GM18873 (cell line): ENCODE measurements at regions not wholly inside any gene's neighbourhood (a gene's known extent, or its start where the extent isn't known, plus 50 kb on each side); places are given as distances from the start of the nearest gene placed in this dataset.
"Not testable (repeated sequence)": the region's sequence is repeated elsewhere in the genome, so short reads cannot be mapped to it uniquely, and the experiment has no call there.

Experiments
- ATAC-seq: cut with Tn5 transposase; IDR thresholded peaks from one replicate; pipeline ENCODE4 v1.9.1; 2021; ENCODE audit warnings: mild to moderate bottlenecking, moderate library complexity, moderate number of reproducible peaks; ENCODE audit not compliant: unreplicated experiment, low FRiP score

DNA sequence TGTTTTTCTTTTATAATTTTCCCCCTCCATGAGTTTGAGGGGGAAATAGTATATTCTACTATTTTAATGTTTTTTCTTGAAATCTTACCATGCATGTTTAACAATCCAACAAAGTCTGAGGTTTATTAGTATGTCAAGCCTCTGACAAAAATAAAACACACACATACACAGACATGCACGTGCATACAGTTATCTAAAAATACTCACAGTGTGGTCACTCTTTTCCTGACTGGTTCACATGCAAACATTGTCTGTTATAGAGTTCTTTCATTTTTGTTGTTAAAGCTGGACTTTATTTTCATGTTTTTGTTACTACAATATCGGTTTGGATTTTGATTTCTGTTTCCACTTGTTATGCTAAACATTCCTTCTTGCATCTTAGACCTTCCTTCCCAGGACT lies 236.6 kb downstream of the MFSD1 start:
- no peak for ATAC-seq

DNA sequence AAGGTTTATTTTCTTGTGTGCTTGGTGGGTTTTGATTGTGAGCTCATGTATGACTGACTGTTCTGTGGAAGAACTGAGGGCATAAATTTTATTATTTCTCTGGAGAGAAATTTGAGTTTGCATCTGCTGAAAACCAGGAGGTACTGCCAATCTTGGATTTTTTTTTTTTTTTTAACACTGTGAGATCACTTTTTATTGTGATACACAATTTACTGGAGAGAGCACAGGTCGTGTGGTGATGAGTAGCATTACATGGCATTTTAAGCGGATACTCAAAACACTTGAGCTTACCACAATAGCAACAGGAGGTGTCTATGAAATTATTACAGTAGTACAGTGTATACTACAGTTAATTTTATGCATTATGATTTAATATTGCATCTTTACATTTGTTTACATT lies 237.4 kb downstream of the MFSD1 start:
- no peak for ATAC-seq

DNA sequence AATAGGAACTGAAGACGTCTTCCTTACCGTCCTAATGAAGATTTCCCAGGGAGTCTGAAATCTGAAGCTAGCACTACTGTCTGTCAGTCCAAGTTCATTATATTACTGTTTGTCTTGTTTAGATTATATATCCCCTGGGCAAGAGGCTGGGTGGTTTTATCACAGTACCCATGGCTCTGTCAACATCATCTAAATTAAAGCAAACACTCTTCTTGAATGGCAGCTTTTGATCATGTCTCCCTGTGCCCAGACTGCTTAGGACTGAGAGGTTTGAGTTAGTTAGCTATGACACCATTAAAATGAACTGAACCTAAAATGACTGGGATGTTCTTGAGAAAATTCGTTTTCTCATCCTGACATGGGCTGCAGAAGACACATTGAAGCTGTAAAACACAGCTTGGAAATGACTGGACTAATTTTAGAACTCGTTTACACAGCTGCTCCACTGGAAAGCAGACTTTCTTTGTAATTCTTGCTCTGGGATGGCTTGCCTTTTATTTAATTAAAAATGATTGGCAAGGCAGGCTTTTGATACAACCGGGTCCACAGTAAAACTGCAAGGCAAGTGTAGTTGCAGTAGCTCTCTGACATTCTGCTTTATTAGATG lies 243.5 kb downstream of the MFSD1 start:
- no peak for ATAC-seq

DNA sequence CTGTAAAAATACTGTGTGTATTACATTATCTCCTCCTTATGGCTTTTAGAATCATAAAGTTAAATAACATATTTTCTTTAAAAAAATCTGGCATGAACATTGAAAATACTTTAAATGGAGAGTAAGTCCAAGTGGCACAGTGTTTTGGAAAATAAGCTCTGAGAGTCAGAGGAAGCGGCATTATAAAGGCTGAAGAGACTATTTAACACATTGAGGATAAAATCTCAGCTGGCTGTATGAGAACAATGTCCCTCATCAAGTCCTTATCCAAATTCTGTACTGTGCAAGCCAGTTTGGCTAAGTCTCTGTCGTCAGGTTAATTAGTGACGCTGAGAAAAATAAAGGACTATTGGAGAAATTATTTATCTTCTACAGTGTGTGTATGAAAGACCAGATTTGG lies 245.5 kb downstream of the MFSD1 start:
- ATAC-seq, result no peak

DNA sequence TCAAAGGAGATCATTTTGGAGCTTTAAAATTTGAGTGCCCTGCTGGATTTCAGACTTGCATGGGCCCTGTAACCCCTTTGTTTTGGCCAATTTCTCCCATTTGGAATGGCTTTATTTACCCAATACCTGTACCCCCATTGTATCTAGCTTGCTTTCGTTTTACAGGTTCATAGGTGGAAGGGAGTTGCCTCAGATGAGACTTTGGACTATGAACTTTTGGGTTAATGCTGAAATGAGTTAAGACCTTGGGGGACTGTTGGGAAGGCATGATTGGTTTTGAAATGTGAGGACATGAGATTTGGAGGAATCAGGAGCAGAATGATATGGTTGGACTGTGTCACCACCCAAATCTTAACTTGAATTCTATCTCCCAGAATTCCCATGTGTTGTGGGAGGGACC lies 250.6 kb downstream of the MFSD1 start:
- ATAC-seq, result not testable (repeated sequence)

DNA sequence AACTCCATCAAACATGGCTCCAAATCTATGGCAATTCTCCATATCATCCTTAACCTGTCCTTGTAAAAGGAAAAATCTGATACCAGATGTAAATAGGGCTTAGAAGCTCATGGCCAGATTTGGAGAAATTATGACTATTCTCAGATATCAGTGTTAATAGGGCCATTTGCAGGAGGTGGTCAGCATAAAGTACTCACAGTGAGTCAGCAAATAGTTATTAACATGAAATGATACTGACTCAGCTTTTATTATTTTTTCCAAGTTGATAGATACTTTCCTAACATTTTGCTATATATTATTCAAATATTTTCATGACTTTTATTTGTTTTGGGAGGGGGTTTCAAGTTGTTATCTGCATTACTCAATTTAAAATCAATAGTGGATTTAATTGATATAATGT lies 255.8 kb downstream of the MFSD1 start:
- no peak for ATAC-seq

DNA sequence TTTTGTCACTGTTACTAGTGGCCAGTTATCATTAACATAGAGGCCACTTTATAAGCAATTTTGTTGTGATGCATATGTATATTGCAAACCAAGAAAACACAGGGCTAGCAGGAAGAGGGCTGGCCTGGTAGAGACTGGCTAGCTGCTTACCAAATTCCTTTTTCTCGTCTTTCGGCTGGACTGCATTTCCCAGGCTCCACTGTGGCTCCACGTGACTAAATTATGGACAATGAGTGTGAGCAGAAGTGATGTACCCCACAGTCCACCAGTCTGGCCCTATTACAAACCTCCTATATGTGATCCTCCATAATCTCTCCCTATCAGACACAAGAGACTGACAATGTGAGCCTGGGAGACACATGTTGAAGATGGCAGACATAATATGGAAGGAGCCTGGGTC lies 257.0 kb downstream of the MFSD1 start:
- ATAC-seq, result no peak

DNA sequence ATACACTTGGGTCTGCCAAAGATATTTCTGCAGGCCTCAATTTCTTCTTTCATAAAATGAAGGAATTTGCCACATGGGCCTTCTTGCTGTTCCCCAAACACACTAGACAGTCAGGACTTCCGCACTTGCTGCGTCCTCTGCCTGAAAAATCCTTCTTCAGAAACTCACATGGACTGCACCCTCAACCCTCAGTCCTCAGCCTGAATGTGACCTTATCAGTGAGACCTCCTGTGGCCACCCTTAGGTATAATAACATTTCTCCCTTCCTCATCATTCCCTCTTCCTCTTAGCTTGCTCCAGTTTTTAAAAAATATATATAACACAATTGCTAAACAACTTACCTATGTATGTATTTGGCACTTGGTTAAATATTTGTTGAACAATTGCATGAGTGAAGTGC lies 257.5 kb downstream of the MFSD1 start:
- no peak for ATAC-seq

DNA sequence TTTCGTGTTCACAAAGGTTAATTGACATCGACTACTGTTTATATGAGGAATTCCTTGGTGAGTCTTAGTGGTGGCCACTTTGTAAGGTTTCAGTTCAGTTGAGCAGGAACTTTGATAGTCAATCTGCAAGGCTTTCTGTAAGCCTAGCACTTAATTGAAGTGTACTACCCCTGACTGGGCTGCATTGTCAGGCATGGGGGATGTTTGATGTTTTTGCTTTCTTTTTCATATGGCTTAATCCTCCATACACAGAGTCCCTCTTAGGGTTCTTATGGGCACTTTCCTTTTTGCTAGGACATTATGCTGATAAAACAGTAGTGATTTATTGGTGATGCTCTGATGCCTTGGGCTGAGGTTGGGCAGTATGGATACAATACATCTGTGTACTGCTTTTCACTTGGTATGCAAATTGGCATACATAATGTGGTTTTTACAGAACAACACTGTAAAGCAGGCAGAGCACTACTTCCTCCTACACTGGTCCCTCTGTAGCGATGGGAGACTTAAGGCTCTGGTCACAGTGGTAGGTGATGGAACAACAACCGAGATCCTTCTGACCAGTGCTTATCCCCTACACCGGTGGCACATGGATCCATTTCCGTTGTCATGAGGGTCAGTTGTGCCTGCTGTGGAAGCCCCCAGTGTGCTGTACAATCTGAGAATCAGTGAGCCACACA lies 261.0 kb downstream of the MFSD1 start:
- no peak for ATAC-seq

DNA sequence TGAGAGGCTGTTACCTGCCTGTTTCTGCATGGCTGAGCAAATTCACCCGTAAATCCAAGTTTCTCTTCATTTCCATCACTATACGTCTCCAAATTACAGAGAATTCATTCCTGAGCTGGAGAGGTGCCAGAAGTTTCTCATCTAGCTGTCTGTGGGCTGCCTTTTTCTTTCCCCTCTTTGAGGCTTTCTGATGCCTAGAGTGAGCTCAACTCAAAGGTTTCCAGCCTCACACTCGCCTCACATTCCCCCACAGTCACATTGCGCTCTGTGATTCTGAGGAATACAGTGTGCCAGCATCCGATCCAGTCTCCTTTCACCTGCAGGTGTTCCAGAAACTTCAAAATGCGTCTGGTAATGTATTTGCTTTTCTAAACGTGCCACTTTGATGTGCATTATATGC lies 267.2 kb downstream of the MFSD1 start, which contains the start of gene IQCJ:
IQCJ (plus strand) TSS at position 229 of the 400 bp plus-strand sequence.
- ATAC-seq, result no peak

DNA sequence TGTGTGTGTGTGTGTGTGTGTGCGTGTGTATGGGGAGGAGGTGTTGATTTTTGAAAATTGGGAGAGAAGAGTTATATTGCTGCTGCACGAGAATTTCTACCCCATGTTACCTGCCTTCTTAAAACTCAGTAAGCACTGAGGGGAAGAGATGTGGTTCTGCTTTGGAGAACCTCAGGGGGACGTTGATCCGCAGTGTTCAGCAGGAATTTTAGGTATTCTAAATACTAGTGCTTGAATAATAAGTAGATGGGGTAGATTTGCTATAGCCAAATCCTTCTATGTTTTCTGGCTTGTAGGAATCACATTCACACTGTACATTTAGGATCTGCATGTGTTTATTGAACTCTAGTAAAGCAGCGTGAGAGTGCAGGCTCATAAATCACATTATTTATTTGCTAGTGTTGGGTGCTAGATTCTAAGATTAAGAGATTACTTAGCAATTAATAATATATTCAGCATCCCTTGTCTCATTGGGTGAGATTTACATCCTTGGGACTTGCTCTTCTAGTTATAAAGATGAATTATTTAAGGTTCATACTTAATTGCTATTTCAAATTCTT lies 268.1 kb downstream of the MFSD1 start:
- no peak for ATAC-seq

DNA sequence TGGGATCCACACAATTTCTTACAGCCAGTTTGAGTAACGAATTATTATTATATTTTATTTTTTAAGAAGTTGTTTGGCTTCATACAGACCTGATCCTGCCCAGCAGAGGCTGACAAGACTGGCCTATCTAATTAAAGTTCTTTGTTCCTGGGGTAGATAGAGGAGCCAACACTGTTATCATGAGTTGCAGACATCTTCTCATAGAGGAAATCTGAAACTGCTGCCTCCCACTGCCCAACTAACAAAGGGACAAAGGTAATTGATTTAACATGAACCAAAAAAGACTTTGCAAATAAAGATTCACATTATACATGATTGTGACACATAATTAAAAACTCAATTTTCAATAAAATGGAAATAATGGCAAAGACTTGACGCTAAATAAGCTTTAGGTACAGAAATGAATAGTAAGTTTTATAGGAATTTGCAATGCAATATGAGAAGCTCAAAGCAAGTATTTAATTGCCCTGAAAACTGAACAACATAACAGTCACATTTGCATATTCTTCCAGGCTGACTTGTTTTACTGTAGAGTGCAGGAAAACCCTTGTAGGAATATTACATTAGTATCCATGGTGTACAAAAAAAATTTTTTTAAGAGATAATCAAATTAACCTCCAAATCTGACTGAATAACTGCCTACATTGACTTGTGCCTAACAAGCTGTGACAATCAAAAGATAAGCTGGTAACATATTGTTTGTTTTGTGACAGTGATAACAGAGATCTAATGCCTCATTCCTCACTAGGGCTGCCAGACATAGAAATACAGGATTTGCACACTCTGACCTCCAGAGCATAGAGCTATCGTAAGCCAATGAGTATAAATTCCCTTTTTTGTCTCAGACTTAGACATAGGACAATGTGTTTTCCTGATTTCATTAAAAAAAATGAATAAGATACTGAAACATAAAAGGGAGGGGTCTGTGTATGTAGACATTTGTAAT lies 273.2 kb downstream of the MFSD1 start:
- no peak for ATAC-seq

DNA sequence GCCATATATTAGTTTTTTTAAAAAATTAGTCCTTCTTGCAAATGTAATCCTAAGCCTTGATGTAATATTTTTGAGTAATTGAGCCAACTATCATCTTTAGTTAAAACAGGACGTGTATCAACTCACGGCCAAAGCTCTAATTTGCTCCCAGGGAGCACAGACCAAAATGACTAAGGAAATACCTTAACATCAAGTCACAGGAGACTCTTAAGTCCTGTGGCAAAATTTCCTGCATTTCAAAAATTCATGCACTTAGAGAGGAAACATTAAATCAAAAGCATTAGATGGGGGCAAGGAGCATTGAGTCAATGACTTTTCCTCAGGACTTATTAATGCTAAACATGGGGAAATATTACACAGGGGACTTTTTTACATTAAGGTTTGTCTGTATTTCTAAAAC lies 276.0 kb downstream of the MFSD1 start:
- no peak for ATAC-seq

DNA sequence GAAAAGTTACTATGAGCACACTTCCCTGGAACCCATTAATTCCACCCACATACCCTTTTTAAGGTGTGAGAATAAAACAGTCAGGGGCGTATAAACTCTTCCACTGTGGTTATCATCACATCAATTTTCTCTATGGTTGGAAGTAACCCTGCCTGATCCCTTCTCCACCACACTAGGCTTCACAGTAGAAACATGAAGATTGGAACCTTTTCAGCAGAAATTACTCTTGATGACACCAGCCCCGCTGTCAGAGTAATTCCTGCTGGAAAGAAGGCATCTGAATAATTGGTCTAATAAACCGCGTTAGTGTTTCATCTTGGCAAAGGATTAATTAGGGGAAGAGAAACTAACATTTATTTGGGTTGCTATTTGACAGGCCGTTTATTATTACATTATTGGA lies 278.4 kb downstream of the MFSD1 start:
- no peak for ATAC-seq

DNA sequence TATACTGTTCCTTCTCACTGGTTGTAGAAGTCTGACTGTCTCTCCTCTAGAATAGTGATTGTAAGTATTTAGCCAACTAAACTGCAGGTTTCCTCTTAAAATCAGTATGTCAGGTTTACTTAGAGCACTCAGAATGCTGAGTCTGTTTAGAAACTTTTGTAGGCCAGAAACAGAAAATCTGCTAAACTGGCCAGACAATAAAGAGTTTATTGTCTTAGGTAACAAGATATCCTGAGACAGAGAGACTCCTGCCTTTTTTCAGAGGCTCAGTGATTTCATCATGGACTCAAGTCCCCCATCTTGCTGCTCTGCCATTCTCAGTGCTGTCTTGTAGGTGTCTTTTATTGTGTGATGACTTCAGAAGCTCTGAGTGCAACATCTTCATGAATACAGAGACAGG lies 279.0 kb downstream of the MFSD1 start:
- no peak for ATAC-seq

DNA sequence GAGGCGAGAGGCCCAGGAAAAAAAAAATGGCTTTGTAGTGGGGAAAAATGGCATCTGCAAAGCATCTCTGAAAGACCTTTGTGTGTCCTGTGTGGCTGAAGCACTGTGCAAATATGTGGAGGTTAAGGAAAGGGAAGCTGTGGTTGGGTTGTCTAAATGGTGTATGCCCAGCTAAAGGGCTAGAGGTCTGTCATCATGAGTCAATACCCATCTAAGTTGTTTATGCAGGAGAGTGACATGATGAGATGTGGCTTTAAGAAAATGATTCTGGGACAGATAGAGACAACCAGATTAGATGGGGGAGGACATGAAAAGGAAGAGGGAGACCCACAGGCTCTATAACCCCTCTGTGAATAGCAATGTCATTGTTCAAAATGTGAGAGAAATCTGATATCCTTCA lies 280.7 kb downstream of the MFSD1 start:
- ATAC-seq, result no peak

DNA sequence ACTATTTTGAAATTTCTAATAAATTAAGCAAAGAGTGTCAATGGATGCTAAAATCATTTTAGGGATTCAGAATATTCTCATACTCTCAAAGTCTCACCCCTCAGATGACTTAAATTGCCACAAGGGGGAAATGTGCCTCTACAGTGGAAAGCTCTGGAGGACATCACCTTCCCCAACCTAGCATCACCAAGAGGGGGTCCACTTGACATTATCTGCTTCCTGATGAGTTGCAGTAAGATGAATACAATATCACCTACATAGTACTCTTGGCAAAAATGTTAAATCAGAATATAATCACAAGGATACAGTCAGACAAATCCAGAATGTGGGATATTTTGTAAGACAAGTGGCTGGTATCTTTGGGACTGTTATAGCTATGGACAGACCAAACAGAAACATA lies 290.1 kb downstream of the MFSD1 start:
- ATAC-seq, result no peak

DNA sequence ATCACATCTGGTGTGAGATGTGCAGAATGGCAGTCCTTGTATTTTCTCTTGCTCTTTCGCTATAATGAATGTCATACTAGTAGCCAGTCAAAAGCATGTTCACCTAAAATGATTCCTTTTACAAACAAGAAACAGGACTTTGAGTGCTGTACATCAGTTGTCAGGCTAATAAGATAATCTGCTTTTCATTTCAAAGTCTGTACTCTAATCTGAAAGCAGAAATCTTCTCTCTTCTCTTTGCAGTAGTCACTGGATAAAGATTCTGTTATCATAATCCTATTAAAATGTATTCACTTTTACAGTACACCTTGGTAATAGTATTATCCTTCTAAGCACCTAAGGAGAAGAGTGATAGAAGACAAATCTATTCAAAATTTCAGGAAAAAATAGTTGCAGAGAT lies 300.1 kb downstream of the MFSD1 start:
- ATAC-seq, result no peak

DNA sequence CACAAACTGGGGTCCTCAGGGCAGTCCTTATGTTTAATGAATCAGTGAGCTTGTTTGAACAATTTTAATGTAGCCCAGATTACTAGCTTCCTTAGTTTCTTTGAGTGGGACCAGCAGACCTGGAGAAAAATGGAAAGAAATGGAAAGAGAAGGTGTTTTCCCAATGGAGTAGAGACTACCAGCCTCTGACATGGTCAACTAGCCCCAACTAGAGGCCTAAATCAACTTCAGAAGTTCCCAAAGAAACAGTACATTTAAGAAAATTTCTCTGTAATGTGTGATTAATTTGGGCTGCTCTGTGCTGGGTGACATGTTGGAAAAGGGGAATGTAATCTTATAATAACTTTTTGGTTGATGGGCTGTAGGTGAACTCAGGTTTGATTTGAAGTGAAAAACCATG lies 310.9 kb downstream of the MFSD1 start:
- ATAC-seq, result no peak

DNA sequence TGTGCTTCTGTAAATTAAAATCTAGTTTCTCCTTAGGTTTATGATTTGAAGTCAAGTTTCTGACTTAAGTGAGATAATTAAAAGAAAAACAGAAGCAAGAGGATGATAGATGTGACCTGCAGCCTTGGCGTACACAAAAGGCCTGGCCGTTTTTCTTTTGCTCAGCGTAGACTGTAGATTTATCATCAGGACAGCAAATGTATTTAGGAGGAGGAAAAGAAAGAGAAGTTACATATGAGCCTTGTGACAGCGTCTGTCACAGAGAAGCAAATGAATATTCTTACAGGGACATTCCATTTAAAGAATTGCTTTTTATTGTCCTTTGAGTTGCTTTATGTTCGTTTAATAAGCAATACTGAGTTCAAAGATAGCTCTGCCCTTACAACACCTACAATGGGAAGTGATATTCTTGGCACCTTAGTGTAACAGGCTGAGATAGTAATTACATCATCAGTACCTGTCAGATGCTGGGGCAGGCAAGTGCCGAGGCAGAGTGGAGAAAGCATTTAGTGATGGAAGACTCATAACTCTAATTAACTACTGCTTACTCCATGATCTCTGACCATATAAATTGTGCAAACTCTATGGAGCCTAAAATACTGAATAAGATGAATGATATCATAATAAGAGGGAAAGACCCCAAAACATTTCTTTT lies 311.5 kb downstream of the MFSD1 start:
- no peak for ATAC-seq

DNA sequence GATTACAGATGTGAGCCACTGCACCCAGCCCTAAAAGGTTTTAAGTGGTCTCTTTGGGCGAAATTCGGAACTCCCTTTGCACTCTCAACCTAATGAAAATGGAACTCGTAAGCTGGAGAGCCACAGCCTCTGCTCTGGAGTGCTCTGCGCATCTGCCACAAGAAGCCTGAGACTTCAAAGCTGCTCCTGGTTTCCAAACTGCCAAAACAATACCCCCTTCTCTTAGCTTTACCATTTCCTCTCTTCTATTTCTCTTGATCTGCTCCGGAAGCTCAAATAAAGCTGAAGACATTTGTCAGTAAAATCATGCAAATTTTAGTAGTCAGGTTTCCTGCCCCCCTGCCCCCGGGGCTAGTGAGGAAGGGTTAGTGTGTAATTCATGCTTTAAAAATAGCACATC lies 312.7 kb downstream of the MFSD1 start:
- no peak for ATAC-seq
